ENCODE measurements at regions not wholly inside any gene's neighbourhood (a gene's known extent, or its start where the extent isn't known, plus 50 kb on each side); places are given as distances from the start of the nearest gene placed in this dataset.

- no peak for TF ChIP-seq CTCF (IDR thresholded peaks at IDR 0.05; ENCODE audit: low read length)
- TF ChIP-seq EZH2 (IDR thresholded peaks at IDR 0.05; ENCODE audit: borderline replicate concordance, low read length) = no peak
Observed at GRCh38 chr3:31314258-31314657, 218.5 kb upstream of the STT3B start.
